Lower lobe of right lung (tissue), 2 donors: ENCODE measurements at regions not wholly inside any gene's neighbourhood (a gene's known extent, or its start where the extent isn't known, plus 50 kb on each side); places are given as distances from the start of the nearest gene placed in this dataset.
A peak's percentile ranks its signal among the peaks of the same experiment; 100 is the strongest.

ENCODE experiments used
- ATAC-seq, 2 donors: fragments of 200-7000 bp; cut with Tn5 transposase; one replicate each; pipeline ENCODE4 v1.9.1; 2020 to 2022; ENCODE audit warnings: mild to moderate bottlenecking in 2 of 2, moderate library complexity in 2 of 2
- DNase-seq: peaks from one replicate; pipeline ENCODE4 v3.0.0-alpha.2; 2020
- H3K27ac ChIP-seq: fragments of 200-600 bp; one replicate; pipeline ENCODE4 v1.8.0; 2022
- H3K27me3 ChIP-seq: fragments of 200-600 bp; one replicate; pipeline ENCODE4 v1.8.0; 2022; ENCODE audit warnings: low read depth
- H3K36me3 ChIP-seq: fragments of 200-600 bp; one replicate; pipeline ENCODE4 v1.8.0; 2022; ENCODE audit warnings: mild to moderate bottlenecking
- H3K4me1 ChIP-seq: fragments of 200-600 bp; one replicate; pipeline ENCODE4 v1.8.0; 2022
- H3K4me3 ChIP-seq: fragments of 200-600 bp; one replicate; pipeline ENCODE4 v1.8.0; 2022; ENCODE audit warnings: mild to moderate bottlenecking
- H3K9me3 ChIP-seq: fragments of 200-600 bp; one replicate; pipeline ENCODE4 v1.8.0; 2022
- CTCF ChIP-seq: fragments of 200-600 bp; IDR thresholded peaks from one replicate; pipeline ENCODE4 v1.8.0; 2022; ENCODE audit warnings: antibody characterized with exemption, mild to moderate bottlenecking
- intact Hi-C: fragments of 100-400 bp; cut with DNase I; formaldehyde crosslinking; loops from one replicate; pipeline ENCODE4 v1.11.0; 2022
- donor health status: DM: no; HTN: yes; CAD: no; lungs with severe emphysema.

GRCh38 chr17:15884731-15885130, 60.2 kb upstream of the ADORA2B start:
- Histone ChIP-seq H3K9me3 (no peaks in the 10 kb centered on the region), H3K4me3 (no peak overlapping the region), H3K36me3 (no peaks in the 10 kb centered on the region), H3K4me1 (peaks cover 12% of the 10 kb centered on the region), H3K27me3 (no peaks in the 10 kb centered on the region), H3K27ac (no peak overlapping the region)
- no peak for TF ChIP-seq CTCF
- DNase-seq, result no peak
- ATAC-seq, result no peak
- intact Hi-C loops, result no loop called here

DNA sequence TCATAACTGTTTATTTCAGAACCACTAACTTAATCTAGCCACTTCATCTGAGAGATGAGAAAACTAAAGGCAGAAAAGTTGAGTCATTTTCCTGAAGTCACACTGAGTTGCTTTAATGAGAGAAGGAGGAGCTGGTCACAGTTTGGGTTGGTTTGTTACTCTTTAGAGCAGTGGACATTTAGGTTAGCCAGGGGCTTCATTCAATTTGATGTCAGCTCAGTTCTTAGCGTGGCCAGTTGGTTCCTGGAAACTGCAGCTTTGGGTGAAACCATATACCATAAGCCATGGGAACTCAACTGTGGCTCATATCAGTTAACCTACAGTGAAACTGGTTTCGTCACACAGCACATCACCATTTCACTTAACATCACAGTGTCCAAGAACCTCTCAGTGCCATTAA, 59.2 kb upstream of the ADORA2B start:
- Histone ChIP-seq H3K27ac (no peak overlapping the region), H3K4me1 (peaks cover 12% of the 10 kb centered on the region), H3K27me3 (no peaks in the 10 kb centered on the region), H3K36me3 (no peaks in the 10 kb centered on the region), H3K4me3 (no peak overlapping the region), H3K9me3 (no peaks in the 10 kb centered on the region)
- intact Hi-C loops, result no loop called here
- no peak for TF ChIP-seq CTCF
- no peak for ATAC-seq
- DNase-seq, result no peak

DNA sequence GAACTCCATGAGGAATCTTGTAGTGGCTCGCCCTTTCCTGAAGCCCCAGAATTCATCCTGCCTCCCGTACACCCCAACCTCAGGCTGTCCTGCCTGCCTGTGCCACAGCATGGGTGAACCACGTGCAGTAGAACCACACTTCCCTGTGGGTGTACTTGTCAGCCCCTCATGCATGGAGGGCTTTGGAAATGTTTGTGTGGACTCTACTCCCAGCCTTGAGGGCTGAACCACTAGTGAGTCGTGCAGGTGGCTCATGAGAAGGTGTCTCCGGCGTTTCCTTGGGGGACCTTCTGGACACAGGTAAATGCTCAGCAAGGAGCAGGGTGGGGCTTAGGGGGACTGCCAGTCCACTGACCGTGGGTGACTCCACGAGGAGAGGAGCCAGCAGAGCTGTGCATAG, 58.7 kb upstream of the ADORA2B start:
- ATAC-seq (no peak), DNase-seq (no peak)
- no peak overlapping the region for H3K27ac ChIP-seq
- peaks cover 12% of the 10 kb centered on the region for H3K4me1 ChIP-seq
- intact Hi-C loops, result no loop called here
- no peaks in the 10 kb centered on the region for H3K9me3 ChIP-seq
- no peak overlapping the region for H3K4me3 ChIP-seq
- no peaks in the 10 kb centered on the region for H3K36me3 ChIP-seq
- H3K27me3 ChIP-seq, result no peaks in the 10 kb centered on the region
- no peak for TF ChIP-seq CTCF

GRCh38 chr17:15886804-15887203, 58.1 kb upstream of the ADORA2B start:
- Histone ChIP-seq H3K9me3 (no peaks in the 10 kb centered on the region), H3K4me3 (no peak overlapping the region), H3K36me3 (no peaks in the 10 kb centered on the region), H3K27me3 (no peaks in the 10 kb centered on the region), H3K4me1 (peaks cover 12% of the 10 kb centered on the region), H3K27ac (no peak overlapping the region)
- peak; percentile 65 for DNase-seq
- no peak for TF ChIP-seq CTCF
- intact Hi-C loops, result no loop called here
- ATAC-seq, result peak; percentile 19 to 67

- H3K9me3 ChIP-seq, result no peaks in the 10 kb centered on the region
- peaks cover 12% of the 10 kb centered on the region for H3K4me1 ChIP-seq
- DNase-seq (no peak), ATAC-seq (no peak)
- no peak overlapping the region for H3K27ac ChIP-seq
- intact Hi-C loops, result no loop called here
- no peaks in the 10 kb centered on the region for H3K36me3 ChIP-seq
- no peak overlapping the region for H3K4me3 ChIP-seq
- no peaks in the 10 kb centered on the region for H3K27me3 ChIP-seq
- TF ChIP-seq CTCF, result no peak
Observed at GRCh38 chr17:15888436-15888835, 56.5 kb upstream of the ADORA2B start.
